ENCODE measurements at regions not wholly inside any gene's neighbourhood (a gene's known extent, or its start where the extent isn't known, plus 50 kb on each side); places are given as distances from the start of the nearest gene placed in this dataset.

DNA sequence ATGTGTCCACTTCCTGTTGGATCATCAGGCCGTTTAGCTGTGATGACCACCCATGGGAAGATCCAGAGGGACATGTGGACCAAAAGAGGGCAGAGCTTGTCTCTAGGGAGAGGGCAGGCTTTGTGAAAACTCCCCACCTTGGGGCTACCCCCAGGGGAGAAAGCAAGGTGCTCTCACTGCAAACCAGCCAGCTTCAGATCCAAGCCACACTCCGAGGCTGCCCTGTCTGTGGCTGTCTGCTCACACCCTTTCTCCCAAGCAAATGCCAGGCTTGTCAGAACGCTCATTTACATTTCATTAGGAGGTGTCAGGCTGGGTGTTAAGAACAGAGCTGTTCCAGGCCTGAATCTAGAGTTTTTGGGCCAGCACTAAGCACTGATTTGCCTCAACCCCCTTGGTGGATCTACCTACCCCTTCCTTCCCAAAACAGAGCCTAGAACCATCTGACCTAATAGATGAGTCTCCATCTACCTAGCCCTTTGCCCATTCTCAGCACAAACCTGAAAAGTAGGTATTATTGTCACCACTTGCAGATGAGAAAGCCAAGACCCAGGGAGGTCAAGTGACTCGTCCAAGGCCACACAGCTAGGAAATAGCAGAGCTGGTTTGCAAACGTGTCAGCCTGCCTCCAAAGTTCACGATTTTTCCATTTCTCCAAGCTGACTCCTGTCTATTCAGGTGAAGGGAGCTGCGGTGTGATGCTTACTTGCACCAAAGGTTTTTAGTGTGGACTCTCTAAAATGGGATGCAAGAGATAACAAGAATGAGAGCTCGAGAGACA is 130.9 kb downstream of the EMX2 start:
- DNase-seq = no peak

DNA sequence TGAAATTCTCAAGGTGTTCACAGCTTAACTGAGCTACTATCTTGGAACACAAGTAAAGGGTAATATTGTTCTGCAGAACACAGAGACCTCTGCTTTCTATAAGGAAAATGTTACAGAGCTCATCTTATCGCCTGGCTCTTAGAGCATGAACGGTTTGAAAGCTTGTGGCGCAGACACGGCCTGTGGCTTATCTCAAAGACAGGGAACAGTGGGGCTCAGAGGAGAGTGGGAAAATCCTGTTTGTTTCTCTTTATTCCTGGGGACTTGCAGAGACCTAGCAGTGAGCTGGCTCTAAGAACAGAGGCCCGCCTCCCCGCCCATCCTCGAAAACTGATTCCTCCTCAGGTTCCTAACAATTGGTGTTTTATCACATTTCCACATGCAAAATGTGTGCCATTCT is 131.7 kb downstream of the EMX2 start:
- DNase-seq = no peak

DNA sequence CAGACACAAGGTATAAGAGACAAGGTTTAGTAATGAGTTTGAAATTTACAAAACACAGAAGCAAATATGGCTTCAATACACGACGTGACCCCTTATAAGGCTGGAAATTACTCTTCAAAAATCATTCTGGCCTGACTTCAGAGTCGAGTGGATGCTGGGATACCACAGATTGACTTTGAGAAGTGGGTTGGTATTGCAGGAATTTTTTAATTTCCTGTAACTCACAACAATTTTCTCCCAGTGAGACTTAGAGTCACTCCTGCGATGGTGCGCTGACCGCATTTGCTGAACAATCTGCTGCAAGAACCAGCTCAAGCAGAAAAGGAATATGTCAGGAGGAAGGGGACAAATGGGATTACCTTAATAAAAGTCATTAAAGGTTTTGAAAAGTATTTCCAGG is 132.1 kb downstream of the EMX2 start:
- DNase-seq = no peak

DNA sequence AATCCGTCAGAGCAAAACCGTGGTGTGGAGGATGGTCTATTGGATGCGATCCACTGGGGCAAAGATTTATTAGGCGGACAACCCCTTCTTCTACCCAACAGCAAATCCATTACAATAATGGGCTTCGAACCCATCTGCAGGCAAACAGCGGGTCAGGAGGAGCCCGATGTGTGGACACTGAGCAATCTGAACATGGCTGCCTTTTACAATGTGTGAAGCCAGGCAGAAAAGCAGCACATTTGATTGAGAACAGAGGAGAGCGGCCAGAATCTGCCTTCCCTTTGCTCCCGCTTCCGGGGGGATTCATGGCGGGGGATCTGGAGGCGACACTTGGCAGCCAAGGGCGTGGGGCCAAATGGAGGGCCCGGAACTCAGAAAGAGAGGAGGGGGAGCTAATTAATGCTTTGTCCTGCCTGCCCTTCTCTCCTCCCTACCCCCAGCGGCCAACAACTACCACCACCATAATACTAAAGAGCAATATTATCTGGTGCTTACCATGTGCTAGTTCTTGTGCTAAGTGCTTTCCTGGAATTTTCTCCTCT is 133.0 kb downstream of the EMX2 start:
- DNase-seq = no peak

DNA sequence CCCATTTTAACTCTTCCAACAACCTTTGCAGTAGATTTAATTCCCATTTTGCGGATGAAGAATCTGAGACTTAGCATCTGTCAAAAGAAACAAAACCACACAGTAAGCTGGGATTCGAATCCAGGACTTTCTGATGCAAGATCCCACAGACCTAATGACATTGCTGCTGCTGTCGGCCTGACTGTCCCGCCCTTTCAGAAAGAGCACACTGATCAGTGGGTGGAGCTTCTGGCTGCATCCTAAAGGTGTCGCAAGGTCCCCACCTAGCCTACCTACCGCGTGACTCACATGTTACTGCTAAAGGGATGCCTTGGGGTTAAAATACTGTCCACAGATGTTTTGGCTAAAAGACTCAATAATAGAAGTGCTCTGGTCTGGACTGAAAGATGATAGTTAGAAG is 134.7 kb downstream of the EMX2 start:
- DNase-seq = no peak

DNA sequence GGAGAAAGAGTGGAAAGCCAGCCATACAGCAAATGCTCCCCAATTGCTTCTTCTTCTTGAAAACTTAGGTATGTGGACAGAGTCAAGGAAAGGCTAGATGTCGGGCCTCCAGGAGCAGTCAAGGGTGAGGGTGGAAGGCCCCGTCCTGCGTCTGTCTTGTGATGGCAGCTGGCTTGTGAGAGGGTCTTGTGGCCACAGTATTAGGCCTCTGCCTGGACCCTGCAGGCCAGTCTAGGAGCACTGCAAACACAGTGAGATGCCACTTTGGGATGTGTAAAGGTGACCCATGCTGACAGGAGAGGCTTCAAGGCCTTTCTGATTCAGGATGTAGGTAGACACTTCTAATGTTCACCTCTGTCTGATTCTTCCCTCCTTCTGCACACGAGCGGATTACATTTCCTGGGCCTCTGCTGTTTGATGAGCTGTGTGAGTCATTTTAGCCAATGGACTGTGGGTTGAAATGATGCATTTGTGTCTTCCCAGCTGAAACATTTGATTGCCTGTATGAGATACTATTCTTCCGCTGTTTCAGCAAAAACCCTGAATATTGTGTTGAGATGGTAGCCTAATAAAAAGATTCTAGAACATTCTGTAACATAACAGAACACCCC is 135.4 kb downstream of the EMX2 start:
- DNase-seq = no peak

DNA sequence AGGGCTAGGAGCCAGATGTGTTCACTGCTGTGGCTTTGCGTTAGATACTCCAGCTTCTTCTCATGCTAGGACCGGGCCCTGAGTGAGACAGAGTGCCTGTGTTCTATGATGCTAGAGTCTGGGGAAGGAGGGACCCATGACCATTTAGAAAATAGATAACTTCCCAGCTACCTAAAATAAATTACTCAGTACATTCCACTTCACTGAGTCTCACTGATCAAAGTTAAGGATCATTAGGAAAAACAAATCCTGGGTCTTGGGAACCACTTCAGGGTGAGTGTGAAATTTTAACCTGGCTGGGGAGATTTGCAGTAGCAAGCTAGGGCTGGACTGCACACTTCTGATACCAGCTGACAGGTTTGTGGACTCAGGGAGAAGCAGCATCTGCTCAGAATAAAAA is 138.1 kb downstream of the EMX2 start:
- DNase-seq = no peak

DNA sequence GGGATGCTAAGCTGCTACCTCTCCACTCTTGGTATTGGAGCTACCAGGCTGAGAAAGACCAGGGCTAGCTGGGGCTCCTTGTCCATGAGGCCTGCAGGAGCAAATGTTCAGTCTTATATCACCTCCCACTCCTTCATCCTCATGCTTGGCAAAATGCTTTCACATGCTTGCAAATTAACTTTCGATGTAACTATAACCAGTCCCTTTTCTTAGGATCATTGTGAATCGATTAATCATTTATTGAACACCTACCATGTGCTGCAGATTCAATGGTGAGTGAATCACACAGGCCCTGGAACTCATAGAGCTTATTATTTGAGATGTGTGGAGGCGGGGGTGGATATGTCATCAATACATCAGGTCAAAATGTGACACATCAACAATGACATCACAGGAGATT is 138.6 kb downstream of the EMX2 start:
- no peak for DNase-seq

DNA sequence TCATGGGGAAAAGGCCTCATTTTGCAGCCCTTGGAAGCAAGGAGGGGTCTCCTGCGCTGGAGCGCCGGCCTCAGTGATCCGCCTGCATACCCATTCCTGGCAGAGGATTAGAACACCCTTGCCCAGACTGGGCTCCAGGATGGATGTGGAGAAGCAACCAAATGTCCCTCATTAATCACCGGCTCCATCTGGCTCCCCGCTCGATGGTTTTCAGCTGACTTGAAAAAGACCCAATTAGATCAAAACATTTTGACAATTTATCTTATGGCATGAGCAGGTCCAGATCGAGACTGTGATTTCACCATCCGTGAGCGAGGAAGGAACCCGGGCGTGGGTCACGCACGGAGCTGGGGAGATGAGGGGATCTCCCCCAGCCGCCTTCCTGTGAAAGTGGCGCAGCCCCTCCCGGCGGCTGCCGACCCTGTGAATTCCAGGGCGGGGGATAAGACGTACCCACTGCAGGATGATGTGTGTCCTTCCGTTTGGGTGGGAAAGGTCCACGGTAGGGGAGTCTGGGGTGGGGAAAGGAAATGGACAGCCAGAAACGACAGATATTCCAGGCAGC is 141.6 kb downstream of the EMX2 start:
- DNase-seq = no peak

DNA sequence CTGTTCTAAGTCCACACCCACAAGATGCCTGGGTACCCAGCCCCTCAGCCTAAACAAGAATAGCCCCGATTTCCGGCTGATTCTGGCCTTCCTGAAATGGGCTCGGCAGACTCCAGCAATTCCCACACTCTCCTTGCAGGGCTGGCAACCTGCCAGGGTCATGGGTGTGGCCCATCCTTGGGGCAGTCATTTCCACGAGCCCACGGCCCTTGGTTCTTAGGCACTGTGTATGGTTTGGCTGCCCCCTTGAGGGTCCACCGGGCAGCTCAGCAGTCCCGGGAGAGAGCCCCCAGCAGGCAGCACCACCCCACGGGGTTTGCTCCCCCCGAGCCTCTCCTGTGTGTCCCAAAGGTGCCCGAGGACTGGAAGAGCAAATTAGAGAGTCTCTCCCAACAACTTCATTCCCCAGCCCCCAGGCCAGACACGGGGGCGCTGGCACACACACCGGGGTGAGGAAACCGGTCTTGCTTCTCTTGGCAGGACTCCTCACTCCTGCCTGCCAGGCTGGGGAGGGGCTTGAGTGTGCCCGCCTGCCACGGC is 142.2 kb downstream of the EMX2 start:
- DNase-seq = no peak

DNA sequence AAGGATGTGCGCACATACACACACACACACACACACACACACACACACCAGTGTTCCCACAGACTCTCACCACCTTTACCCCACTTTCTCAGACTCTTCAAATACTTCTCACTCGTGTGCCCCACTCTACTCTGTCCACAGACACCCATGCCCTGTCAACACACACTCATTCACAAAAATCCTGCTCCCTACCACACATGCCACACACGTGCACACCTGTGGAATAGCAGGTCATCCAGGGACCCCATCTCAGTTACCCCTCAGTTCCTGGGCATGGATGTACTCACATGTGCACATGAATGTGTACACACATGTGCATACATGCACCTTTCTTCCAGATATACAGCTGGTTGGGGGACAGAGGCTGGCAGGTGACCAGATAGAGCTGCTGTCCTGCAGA is 142.9 kb downstream of the EMX2 start:
- no peak for DNase-seq

DNA sequence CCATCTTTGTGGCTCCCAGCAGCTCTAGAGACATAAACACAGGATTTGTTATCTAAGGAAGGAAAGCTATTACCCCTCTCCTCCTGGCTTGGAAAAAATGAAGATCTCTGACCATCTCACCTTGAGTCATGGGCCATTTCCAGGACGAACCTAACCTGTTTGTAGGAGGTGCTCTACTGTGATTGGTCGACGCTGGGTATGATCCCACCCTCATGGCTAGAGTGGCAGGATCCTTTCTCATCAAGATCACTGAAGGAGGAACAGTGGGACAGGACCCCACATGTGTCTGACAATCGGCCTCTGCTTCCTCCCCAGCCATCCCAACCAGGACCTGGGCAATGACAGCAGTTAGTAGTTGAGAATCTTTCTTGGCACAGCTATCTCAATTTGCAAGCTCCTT is 144.1 kb downstream of the EMX2 start:
- DNase-seq = no peak

DNA sequence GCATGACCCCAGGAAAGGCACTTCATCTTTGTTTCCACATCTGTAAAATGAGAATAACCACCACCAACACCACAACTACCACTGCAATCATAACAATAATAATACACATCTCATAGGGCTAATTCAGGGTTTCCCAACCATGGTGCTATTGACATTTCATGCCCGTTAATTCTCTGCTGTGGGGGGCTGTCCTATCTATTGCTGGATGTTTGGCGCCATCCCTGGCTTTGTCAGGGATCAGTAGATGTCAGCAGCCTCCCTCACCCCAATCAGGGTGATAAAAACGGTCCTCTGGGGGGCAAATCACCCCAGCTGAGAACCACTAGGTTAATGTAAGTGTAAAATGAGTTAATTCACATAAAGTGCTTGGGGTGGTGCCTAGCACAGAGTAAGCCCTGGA is 145.8 kb downstream of the EMX2 start:
- no peak for DNase-seq

DNA sequence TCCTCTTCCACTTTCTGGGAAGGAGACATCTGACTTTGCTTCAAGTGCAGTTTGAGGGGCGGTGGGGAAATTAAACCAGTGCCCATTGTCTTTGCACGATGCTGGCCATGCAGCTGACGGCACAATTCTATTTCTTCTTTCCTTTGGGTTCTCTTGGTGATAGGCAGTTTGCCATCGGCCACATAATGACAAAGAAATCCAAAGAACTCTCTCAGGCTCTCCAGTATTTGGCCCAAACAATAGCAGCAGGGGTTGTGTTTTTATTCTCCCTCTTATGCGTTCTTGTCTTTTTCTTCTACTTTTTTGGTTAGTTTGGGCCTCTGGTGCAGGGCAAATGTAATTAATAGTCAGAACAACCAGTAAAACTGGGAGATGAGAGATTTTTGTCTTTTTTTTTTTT is 147.0 kb downstream of the EMX2 start:
- no peak for DNase-seq

DNA sequence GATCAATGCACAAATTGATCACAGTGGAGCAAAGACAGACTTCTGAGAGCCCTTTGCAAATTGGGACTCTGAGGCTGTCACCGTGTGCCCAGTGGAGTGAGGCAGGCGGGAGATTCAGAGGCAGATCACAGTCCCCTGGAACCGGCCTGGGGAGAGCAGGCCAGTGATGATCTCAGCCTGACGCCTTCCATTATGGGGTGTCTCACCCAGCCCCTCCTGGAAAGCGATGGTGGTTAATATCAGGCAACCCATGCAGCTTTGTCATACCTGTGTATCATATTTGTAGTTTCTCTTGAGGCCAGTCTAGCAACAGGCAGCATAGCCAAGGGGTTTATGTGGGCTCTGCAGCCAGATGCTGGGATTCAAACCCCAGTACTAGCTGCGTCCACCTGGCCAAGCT is 147.8 kb downstream of the EMX2 start:
- no peak for DNase-seq

DNA sequence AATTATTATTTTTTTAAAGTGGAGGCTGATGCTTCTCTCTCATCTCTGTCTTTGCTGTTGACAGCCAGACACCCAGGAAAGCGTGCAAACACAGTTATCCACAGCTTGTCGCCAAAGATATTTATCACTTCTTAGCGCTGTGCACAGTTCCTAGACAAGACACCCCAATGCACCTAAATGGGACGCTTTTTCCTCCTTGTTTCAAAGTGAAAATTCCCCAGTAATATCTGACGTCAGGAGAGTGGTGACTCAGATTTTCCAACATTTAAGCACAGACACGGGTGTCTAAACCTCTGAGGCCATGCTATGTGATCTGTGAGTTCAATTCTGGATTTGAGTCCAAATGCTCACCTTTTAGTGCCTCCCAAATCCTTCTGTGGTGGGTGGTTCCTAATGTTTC is 151.6 kb downstream of the EMX2 start:
- no peak for DNase-seq

DNA sequence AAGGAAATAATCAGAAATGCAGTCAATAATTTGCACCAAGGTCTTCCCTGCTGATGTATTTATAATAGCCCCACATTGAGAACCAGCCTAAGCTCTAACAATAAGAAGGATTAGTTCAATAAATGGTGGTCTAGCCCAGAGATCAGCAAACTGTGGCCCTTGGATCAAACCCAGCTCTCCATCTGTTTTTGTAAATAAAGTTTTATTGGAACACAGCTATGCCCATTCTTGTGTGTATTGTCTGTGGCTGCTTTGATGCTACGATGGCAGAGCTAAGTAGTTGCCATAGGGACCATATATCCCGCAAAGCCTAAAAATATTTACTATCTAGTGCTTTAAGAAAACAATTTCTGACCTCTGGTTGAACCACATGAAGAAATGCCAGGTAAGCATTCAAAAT is 154.9 kb downstream of the EMX2 start:
- DNase-seq = no peak

DNA sequence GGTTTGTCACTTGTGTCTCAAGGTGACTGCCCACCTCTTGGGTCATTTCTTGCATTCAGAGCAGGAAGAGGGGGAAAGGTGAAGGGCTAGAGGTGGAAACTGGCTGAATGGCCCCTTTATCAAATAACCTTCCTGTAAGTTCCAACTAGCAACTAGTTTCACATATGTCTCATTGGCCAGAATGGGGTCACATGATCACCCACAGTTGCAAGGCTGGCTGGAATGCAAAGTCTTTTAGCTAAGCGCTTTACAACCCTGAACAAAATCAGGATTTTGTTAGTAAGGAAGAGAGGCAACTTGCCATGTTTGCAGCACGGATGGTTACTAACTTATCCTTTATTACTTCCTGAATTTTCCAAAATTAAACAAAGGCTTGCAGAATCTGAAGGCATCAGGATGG is 156.3 kb downstream of the EMX2 start:
- no peak for DNase-seq

DNA sequence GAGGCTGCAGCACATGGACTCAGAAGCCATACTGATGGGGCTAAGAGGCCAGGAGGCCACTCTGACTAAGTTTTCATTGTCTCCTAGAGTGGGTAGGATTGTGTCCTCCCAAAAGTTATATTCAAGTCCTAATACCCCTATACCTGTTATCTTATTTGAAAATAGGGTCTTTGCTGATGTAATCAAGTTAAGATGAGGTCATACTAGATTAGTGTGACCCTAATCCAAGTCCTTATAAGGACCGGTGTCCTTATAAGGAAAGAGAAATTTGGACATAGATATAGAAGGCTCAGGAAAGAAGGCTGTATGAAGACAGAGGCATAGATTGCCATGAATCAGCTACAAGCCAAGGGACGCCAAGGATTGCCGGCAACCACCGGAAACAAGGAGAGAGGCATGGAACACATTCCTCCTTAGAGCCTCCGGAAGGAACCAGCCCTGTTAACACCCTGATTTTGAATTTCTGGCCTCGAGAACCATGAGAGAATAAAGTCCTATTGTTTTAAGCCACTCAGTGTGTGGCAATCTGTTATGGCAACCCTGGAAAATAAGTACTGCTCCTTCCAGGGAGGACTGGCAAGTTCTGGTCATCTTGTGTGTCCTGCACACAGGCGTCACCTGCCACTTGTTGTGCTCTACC is 157.0 kb downstream of the EMX2 start:
- no peak for DNase-seq

DNA sequence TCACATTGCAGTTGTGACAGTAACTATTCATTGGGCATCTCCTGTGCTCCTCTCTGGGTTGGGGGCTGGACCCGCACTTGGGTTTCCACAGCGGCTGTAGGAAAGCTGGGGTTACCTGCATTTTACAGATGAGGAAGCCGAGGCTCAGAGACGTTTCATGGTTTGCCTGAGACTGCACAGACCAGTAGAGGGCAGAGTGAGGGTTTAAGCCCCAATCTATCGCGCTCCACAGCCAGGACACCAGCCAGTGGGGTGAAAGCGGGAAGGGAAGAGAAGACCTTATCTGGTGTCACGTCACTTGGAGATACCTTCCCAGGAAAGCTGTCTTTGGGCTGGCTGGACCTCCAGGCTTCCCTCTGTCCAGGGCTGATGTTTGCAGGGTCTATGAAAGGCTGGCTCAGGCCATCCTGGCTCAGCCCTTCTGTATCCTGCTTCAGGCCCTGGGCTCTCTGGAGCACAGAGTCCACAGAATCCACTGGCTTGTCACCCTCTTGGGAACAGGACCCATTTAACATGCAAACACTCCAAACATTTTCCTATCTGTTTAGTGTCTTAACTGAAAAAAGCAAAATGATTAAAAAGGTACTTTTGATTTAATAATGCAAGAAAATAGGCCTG is 167.7 kb downstream of the EMX2 start:
- no peak for DNase-seq

DNA sequence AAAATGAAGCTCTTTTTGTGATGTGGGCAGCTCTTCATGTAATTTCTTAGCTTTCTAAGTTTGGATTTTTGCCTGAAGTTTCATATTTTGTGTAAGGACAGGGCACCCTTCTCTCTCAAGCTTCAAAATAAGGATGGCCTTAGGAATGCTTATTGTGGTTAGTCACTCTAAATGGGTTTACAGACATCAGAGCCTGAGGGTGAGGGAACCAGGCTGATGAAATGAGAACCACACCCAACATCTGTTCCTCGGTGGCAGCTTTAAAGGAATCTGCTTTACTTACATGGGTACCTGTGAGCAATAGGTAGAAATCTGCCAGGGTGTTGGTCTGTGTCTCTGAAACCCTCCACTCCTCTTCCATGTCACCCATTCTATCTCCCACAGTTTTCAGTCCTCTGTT is 174.3 kb downstream of the EMX2 start:
- DNase-seq = no peak

DNA sequence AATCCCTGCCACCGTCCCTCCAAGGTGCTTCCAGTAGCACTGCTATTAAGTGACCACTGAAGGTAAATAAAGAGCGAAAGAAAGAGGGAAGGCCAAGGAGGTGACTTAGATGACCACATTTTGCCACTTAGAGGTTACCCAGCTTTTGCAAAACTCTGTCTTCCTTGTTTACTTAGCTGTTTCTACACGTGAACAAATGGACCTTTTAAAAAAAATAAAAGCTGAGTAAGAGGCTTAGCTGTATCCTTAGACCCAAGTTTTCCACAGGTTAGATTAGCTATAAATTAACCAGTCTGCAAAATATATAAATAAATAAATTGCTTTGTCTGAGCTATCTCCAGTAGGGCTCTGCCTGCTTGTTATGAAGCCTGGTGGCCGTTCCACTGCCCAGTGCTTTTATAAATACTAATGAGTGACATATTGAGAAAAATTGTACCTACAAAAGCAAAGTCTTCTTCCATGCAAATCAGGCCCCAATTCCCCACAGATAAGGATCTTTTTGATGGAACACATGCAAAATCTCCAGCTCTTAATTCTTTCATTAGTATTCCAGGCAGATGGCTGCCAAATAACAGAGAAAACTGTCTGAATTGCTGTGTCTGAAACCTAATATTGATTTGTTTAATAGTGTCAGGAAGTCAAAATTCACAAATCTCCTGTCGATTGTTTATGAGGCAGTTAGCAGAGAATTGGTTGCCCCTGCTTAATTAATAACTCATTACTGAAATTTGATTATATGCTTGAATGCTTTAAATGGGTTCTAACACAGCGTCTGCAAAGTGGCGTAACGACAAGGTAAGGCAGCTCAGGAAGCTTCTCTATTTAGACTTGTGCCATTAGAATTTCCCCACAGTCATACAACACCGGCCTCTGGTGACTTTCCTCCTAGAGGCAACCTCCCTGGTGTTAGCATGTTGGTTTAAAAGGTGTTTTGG is 176.7 kb downstream of the EMX2 start:
- DNase-seq = no peak

Measured in CD4-positive, alpha-beta T cell treated with Interleukin-17A for 1 hour (primary cell).